ENCODE measurements at regions not wholly inside any gene's neighbourhood (a gene's known extent, or its start where the extent isn't known, plus 50 kb on each side); places are given as distances from the start of the nearest gene placed in this dataset.

DNA sequence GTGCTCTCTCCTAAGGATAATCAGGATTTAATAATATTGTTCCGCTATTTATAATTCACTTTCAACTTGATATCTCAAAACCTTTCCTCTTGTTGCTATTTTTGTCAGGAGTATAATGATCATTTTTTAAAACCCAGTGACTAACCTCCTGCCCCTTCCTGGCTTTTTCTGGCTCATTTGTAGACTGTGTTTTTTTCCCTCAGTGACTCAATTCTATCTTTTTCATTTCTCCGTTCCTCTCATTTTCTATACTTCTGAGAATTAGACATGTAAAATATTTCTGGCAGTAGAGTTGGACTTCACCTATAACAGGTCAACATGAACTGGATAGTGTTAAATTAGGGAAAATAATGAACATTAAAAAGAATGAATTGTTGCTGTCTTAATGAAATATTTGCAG, 490.7 kb downstream of the EDEM1 start:
- Histone ChIP-seq H3K27ac (ENCODE audit: low read depth in 2 of 2, low read length in 2 of 2) (no peak overlapping the region), H3K9me3 (ENCODE audit: control insufficient read depth in 2 of 3, insufficient read depth in 1 of 3, low read length in 3 of 3) (no peaks in the 10 kb centered on the region), H3K9ac (ENCODE audit: low read length in 3 of 3) (no peak overlapping the region), H3K4me3 (ENCODE audit: low read length in 3 of 3) (no peak overlapping the region), H3K4me1 (ENCODE audit: control insufficient read depth in 2 of 3, insufficient read depth in 2 of 3, low read depth in 1 of 3, low read length in 3 of 3) (no peaks in the 10 kb centered on the region), H3K36me3 (ENCODE audit: control insufficient read depth in 2 of 3, insufficient read depth in 3 of 3, low read length in 3 of 3) (no peaks in the 10 kb centered on the region), H3K27me3 (ENCODE audit: control insufficient read depth, insufficient read depth, low read length) (no peaks in the 10 kb centered on the region)
- no peak for TF ChIP-seq CTCF (IDR thresholded peaks at IDR 0.05; ENCODE audit: borderline replicate concordance, extremely low read depth, insufficient read depth)
- intact Hi-C loops (cut with DNase I): no loop called here
- no peak for DNase-seq
- no peak for FAIRE-seq

GRCh38 chr3:5678844-5679243, 491.3 kb downstream of the EDEM1 start:
- H3K36me3 ChIP-seq (ENCODE audit: control insufficient read depth in 2 of 3, insufficient read depth in 3 of 3, low read length in 3 of 3): no peaks in the 10 kb centered on the region
- no peaks in the 10 kb centered on the region for H3K9me3 ChIP-seq (ENCODE audit: control insufficient read depth in 2 of 3, insufficient read depth in 1 of 3, low read length in 3 of 3)
- intact Hi-C loops (cut with DNase I): no loop called here
- no peak overlapping the region for H3K27ac ChIP-seq (ENCODE audit: low read depth in 2 of 2, low read length in 2 of 2)
- FAIRE-seq (no peak), DNase-seq (no peak)
- no peak overlapping the region for H3K9ac ChIP-seq (ENCODE audit: low read length in 3 of 3)
- no peak overlapping the region for H3K4me3 ChIP-seq (ENCODE audit: low read length in 3 of 3)
- no peak for TF ChIP-seq CTCF (IDR thresholded peaks at IDR 0.05; ENCODE audit: borderline replicate concordance, extremely low read depth, insufficient read depth)
- H3K4me1 ChIP-seq (ENCODE audit: control insufficient read depth in 2 of 3, insufficient read depth in 2 of 3, low read depth in 1 of 3, low read length in 3 of 3): no peaks in the 10 kb centered on the region
- no peaks in the 10 kb centered on the region for H3K27me3 ChIP-seq (ENCODE audit: control insufficient read depth, insufficient read depth, low read length)

GRCh38 chr3:5687230-5687629, 499.7 kb downstream of the EDEM1 start:
- FAIRE-seq: no peak
- H3K9me3 ChIP-seq (ENCODE audit: control insufficient read depth in 2 of 3, insufficient read depth in 1 of 3, low read length in 3 of 3): peaks cover 0 to 9% (median 2%) of the 10 kb centered on the region in 3 donors

More at GRCh38 chr3:5687230-5687629, 499.7 kb downstream of the EDEM1 start:
- H3K27me3 ChIP-seq (ENCODE audit: control insufficient read depth, insufficient read depth, low read length): no peaks in the 10 kb centered on the region
- H3K36me3 ChIP-seq (ENCODE audit: control insufficient read depth in 2 of 3, insufficient read depth in 3 of 3, low read length in 3 of 3): no peaks in the 10 kb centered on the region
- no peak for DNase-seq
- H3K4me1 ChIP-seq (ENCODE audit: control insufficient read depth in 2 of 3, insufficient read depth in 2 of 3, low read depth in 1 of 3, low read length in 3 of 3): no peaks in the 10 kb centered on the region
- no peak for TF ChIP-seq CTCF (IDR thresholded peaks at IDR 0.05; ENCODE audit: borderline replicate concordance, extremely low read depth, insufficient read depth)
- no peak overlapping the region for H3K4me3 ChIP-seq (ENCODE audit: low read length in 3 of 3)
- no peak overlapping the region for H3K9ac ChIP-seq (ENCODE audit: low read length in 3 of 3)
- H3K27ac ChIP-seq (ENCODE audit: low read depth in 2 of 2, low read length in 2 of 2): no peak overlapping the region
- intact Hi-C loops (cut with DNase I): no loop called here

All from kidney (tissue), 13 donors.